DOHH2 (cell line): ENCODE measurements at regions not wholly inside any gene's neighbourhood (a gene's known extent, or its start where the extent isn't known, plus 50 kb on each side); places are given as distances from the start of the nearest gene placed in this dataset.

ENCODE experiments used
- H3F3A ChIP-seq: fragments of 200-600 bp; sonication (generic), shearing (Covaris generic); 2 replicates; pipeline ENCODE4 v1.6.0; 2016; ENCODE audit warnings: antibody characterized with exemption, mild to moderate bottlenecking; ENCODE audit not compliant: control insufficient read depth, insufficient read depth
- H3K27ac ChIP-seq: fragments of 200-600 bp; sonication (generic); 2 replicates; pipeline ENCODE4 v1.5.1; 2014; ENCODE audit warnings: low read depth, mild to moderate bottlenecking, low read length, moderate library complexity
- H3K27me3 ChIP-seq: fragments of 200-600 bp; sonication (generic); 2 replicates; pipeline ENCODE4 v1.6.1; 2014; ENCODE audit warnings: mild to moderate bottlenecking, low read length, mixed read lengths; ENCODE audit not compliant: control insufficient read depth
- H3K36me3 ChIP-seq: fragments of 200-600 bp; sonication (generic); 2 replicates; pipeline ENCODE4 v1.6.1; 2014; ENCODE audit warnings: mild to moderate bottlenecking, low read length, moderate library complexity, mixed read lengths; ENCODE audit not compliant: control insufficient read depth
- H3K4me1 ChIP-seq: fragments of 200-600 bp; sonication (generic); 2 replicates; pipeline ENCODE4 v1.6.1; 2014; ENCODE audit warnings: mild to moderate bottlenecking, low read length, mixed read lengths; ENCODE audit not compliant: control insufficient read depth
- H3K4me2 ChIP-seq: fragments of 200-600 bp; sonication (generic); 2 replicates; pipeline ENCODE4 v1.6.0; 2014; ENCODE audit warnings: mild to moderate bottlenecking, low read length, moderate library complexity
- H3K4me3 ChIP-seq: fragments of 200-600 bp; sonication (generic); 2 replicates; pipeline ENCODE4 v1.5.1; 2014; ENCODE audit warnings: mild to moderate bottlenecking, low read length, mixed read lengths
- H3K79me2 ChIP-seq: fragments of 200-600 bp; sonication (generic); 2 replicates; pipeline ENCODE4 v1.6.1; 2014; ENCODE audit warnings: mild to moderate bottlenecking, low read length, mixed read lengths; ENCODE audit not compliant: control insufficient read depth
- H3K9me2 ChIP-seq: fragments of 200-600 bp; sonication (generic); replicated peaks from 2 replicates; pipeline ENCODE4 v1.6.1; 2014; ENCODE audit warnings: mild to moderate bottlenecking, low read length, mixed read lengths; ENCODE audit not compliant: control insufficient read depth
- H3K9me3 ChIP-seq: fragments of 200-600 bp; sonication (generic); 2 replicates; pipeline ENCODE4 v1.6.1; 2014; ENCODE audit warnings: antibody characterized with exemption, low read length, mixed read lengths; ENCODE audit not compliant: control insufficient read depth, insufficient read depth
- H4K20me1 ChIP-seq: fragments of 200-600 bp; sonication (generic); 2 replicates; pipeline ENCODE4 v1.6.0; 2014; ENCODE audit warnings: low read depth, mild to moderate bottlenecking, antibody characterized with exemption, low read length, moderate library complexity; ENCODE audit not compliant: control insufficient read depth, insufficient read depth
- CTCF ChIP-seq: fragments of 200-600 bp; sonication (generic); IDR thresholded peaks from one replicate; pipeline ENCODE4 v1.5.1; 2014; ENCODE audit warnings: antibody characterized with exemption, mild to moderate bottlenecking, low read depth, low read length; ENCODE audit not compliant: poor library complexity, severe bottlenecking
- EZH2phosphoT487 ChIP-seq: fragments of 200-600 bp; sonication (generic); IDR thresholded peaks from 2 replicates; pipeline ENCODE4 v1.6.1; 2017; ENCODE audit warnings: borderline replicate concordance, mild to moderate bottlenecking, antibody characterized with exemption, low read length, moderate library complexity, mixed read lengths

GRCh38 chr16:76771216-76771615 lies 419.8 kb upstream of the MON1B start:
- no peak overlapping the region for H3K4me3 ChIP-seq
- no peak overlapping the region for H3K4me2 ChIP-seq
- TF ChIP-seq CTCF (no peak), EZH2phosphoT487 (no peak)
- H3K79me2 ChIP-seq, result no peaks in the 10 kb centered on the region
- H3K27me3 ChIP-seq, result no peaks in the 10 kb centered on the region
- H3K4me1 ChIP-seq, result no peaks in the 10 kb centered on the region
- H3K9me3 ChIP-seq, result no peaks in the 10 kb centered on the region
- no peaks in the 10 kb centered on the region for H4K20me1 ChIP-seq
- no peaks in the 10 kb centered on the region for H3K9me2 ChIP-seq
- H3F3A ChIP-seq, result no peaks in the 10 kb centered on the region
- H3K27ac ChIP-seq, result no peak overlapping the region
- no peaks in the 10 kb centered on the region for H3K36me3 ChIP-seq

- Histone ChIP-seq H3K27ac (no peak overlapping the region), H3K27me3 (no peaks in the 10 kb centered on the region), H3K9me2 (no peaks in the 10 kb centered on the region), H3F3A (no peaks in the 10 kb centered on the region), H3K36me3 (no peaks in the 10 kb centered on the region), H3K9me3 (no peaks in the 10 kb centered on the region), H3K4me1 (no peaks in the 10 kb centered on the region), H3K4me3 (no peak overlapping the region), H4K20me1 (no peaks in the 10 kb centered on the region), H3K4me2 (no peak overlapping the region), H3K79me2 (no peaks in the 10 kb centered on the region)
- TF ChIP-seq CTCF (no peak), EZH2phosphoT487 (no peak)
Observed at GRCh38 chr16:76777721-76778465, 413.1 kb upstream of the MON1B start.

- H3K9me3 ChIP-seq, result no peaks in the 10 kb centered on the region; the same call in 1 of the 2 replicates
- H3K4me3 ChIP-seq, result no peak overlapping the region
- H3K9me2 ChIP-seq, result no peaks in the 10 kb centered on the region
- H3K79me2 ChIP-seq, result no peaks in the 10 kb centered on the region
- H3F3A ChIP-seq, result no peaks in the 10 kb centered on the region
- H3K36me3 ChIP-seq, result no peaks in the 10 kb centered on the region
- TF ChIP-seq CTCF (no peak), EZH2phosphoT487 (no peak)
- H4K20me1 ChIP-seq, result no peaks in the 10 kb centered on the region
- no peaks in the 10 kb centered on the region for H3K27me3 ChIP-seq
- H3K27ac ChIP-seq, result no peak overlapping the region
- no peak overlapping the region for H3K4me2 ChIP-seq
- no peaks in the 10 kb centered on the region for H3K4me1 ChIP-seq
Observed at GRCh38 chr16:76780556-76780955, 410.4 kb upstream of the MON1B start.
